ENCODE measurements at regions not wholly inside any gene's neighbourhood (a gene's known extent, or its start where the extent isn't known, plus 50 kb on each side); places are given as distances from the start of the nearest gene placed in this dataset.

DNA sequence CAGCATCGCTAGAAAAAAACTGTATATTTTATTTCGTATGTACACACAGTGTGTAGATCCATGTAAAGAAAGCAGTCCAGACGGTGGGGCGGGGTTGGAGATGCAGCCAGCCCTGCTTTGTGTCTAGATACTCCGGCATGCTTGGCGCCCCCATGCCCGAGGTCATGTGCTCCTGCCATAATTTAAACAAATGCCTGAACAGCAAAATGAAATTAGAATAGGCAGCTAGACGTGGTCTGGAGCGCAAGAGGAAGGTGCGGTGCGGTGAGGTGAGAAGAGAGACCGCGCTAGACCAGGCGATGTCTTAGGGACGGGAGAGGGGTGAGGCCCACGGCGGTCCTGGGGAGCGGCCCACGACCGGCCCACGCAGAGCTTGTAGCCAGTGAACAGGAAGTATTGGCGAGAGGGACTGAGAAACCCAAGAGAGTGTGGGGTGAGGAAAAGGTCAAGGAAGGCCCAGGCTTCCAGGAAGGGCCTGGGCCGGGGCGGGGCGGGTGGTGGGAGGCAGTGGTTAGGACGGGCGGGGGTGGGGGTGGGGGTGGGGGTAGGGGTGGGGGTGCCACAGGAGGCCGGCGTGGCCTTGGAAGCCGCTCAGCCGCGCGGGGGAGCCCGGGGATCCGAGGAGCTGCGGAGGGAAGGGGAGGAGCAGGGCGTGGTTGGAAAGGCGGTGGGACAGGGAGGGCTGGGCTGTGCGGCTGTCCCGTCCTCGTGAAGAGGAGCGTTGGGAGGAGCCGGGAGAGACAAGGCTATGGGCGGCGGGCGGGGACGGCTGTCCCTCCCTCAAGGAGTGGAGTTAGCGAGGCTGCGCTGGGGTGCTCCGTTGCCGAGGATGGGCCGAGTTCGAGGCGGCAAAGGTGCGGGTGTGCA, 254.7 kb upstream of the SGCG start:
- intact Hi-C loops (cut with micrococcal nuclease), result no loop called here
- ChIA-PET CTCF (no interaction called here), RAD21 (ENCODE audit: low non-redundant PET in 1 of 2, low total read pairs in 2 of 2, uncharacterized antibody in 2 of 2, unreplicated experiment in 2 of 2) (no interaction called here), POLR2A (no interaction called here)
- no peaks in the 10 kb centered on the region for H3K9me3 ChIP-seq (ENCODE audit: control insufficient read depth in 1 of 2, insufficient read depth in 1 of 2, low read depth in 1 of 2, low read length in 2 of 2)
- no peak overlapping the region for H3K4me2 ChIP-seq (ENCODE audit: low read length)
- H3K9ac ChIP-seq (ENCODE audit: low read length), result no peak overlapping the region
- no peaks in the 10 kb centered on the region for H3K9me2 ChIP-seq (ENCODE audit: insufficient read depth)
- ATAC-seq, result no peak
- no TSS peak for BruUV-seq (replicated peaks)
- no peak overlapping the region for H2AFZ ChIP-seq (ENCODE audit: low read depth, low read length, poor library complexity, severe bottlenecking)
- no peaks in the 10 kb centered on the region for H3K27me3 ChIP-seq (ENCODE audit: insufficient read depth, low read length)
- TF ChIP-seq SP1 (IDR thresholded peaks at IDR 0.05; ENCODE audit: low read depth) (no peak), EGR1 (IDR thresholded peaks at IDR 0.05; ENCODE audit: low read depth) (no peak), CBX3 (IDR thresholded peaks at IDR 0.05; ENCODE audit: low read depth) (no peak), POLR2AphosphoS5 (IDR thresholded peaks at IDR 0.05; ENCODE audit: low read depth, low read length) (no peak), EZH2 (IDR thresholded peaks at IDR 0.05) (no peak), TCF7L2 (IDR thresholded peaks at IDR 0.05; ENCODE audit: borderline replicate concordance, extremely low read depth, insufficient read depth, insufficient read length) (no peak), POLR2A (IDR thresholded peaks at IDR 0.05; ENCODE audit: borderline replicate concordance, extremely low read depth, insufficient read depth, insufficient read length) (no peak), CEBPB (IDR thresholded peaks at IDR 0.05; ENCODE audit: low read depth) (no peak), ZNF274 (IDR thresholded peaks at IDR 0.05; ENCODE audit: low read depth, low read length) (no peak), EZH2phosphoT487 (IDR thresholded peaks at IDR 0.05; ENCODE audit: borderline replicate concordance) (no peak)
- TF ChIP-seq, protein P1, sequence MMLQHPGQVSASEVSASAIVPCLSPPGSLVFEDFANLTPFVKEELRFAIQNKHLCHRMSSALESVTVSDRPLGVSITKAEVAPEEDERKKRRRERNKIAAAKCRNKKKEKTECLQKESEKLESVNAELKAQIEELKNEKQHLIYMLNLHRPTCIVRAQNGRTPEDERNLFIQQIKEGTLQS (IDR thresholded peaks at IDR 0.05), result no peak
- TF ChIP-seq, protein P2, sequence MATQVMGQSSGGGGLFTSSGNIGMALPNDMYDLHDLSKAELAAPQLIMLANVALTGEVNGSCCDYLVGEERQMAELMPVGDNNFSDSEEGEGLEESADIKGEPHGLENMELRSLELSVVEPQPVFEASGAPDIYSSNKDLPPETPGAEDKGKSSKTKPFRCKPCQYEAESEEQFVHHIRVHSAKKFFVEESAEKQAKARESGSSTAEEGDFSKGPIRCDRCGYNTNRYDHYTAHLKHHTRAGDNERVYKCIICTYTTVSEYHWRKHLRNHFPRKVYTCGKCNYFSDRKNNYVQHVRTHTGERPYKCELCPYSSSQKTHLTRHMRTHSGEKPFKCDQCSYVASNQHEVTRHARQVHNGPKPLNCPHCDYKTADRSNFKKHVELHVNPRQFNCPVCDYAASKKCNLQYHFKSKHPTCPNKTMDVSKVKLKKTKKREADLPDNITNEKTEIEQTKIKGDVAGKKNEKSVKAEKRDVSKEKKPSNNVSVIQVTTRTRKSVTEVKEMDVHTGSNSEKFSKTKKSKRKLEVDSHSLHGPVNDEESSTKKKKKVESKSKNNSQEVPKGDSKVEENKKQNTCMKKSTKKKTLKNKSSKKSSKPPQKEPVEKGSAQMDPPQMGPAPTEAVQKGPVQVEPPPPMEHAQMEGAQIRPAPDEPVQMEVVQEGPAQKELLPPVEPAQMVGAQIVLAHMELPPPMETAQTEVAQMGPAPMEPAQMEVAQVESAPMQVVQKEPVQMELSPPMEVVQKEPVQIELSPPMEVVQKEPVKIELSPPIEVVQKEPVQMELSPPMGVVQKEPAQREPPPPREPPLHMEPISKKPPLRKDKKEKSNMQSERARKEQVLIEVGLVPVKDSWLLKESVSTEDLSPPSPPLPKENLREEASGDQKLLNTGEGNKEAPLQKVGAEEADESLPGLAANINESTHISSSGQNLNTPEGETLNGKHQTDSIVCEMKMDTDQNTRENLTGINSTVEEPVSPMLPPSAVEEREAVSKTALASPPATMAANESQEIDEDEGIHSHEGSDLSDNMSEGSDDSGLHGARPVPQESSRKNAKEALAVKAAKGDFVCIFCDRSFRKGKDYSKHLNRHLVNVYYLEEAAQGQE (IDR thresholded peaks at IDR 0.05; ENCODE audit: low read depth), result no peak
- TF ChIP-seq, protein P3, sequence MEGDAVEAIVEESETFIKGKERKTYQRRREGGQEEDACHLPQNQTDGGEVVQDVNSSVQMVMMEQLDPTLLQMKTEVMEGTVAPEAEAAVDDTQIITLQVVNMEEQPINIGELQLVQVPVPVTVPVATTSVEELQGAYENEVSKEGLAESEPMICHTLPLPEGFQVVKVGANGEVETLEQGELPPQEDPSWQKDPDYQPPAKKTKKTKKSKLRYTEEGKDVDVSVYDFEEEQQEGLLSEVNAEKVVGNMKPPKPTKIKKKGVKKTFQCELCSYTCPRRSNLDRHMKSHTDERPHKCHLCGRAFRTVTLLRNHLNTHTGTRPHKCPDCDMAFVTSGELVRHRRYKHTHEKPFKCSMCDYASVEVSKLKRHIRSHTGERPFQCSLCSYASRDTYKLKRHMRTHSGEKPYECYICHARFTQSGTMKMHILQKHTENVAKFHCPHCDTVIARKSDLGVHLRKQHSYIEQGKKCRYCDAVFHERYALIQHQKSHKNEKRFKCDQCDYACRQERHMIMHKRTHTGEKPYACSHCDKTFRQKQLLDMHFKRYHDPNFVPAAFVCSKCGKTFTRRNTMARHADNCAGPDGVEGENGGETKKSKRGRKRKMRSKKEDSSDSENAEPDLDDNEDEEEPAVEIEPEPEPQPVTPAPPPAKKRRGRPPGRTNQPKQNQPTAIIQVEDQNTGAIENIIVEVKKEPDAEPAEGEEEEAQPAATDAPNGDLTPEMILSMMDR (IDR thresholded peaks at IDR 0.05 in 2 of 3, conservative IDR thresholded peaks at IDR 0.05 in 1 of 3; ENCODE audit: borderline replicate concordance in 1 of 3, insufficient read depth in 1 of 3, low read depth in 2 of 3, low read length in 2 of 3), result no peak
- TF ChIP-seq, protein P4, sequence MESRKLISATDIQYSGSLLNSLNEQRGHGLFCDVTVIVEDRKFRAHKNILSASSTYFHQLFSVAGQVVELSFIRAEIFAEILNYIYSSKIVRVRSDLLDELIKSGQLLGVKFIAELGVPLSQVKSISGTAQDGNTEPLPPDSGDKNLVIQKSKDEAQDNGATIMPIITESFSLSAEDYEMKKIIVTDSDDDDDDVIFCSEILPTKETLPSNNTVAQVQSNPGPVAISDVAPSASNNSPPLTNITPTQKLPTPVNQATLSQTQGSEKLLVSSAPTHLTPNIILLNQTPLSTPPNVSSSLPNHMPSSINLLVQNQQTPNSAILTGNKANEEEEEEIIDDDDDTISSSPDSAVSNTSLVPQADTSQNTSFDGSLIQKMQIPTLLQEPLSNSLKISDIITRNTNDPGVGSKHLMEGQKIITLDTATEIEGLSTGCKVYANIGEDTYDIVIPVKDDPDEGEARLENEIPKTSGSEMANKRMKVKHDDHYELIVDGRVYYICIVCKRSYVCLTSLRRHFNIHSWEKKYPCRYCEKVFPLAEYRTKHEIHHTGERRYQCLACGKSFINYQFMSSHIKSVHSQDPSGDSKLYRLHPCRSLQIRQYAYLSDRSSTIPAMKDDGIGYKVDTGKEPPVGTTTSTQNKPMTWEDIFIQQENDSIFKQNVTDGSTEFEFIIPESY (IDR thresholded peaks at IDR 0.05; ENCODE audit: extremely low read depth, insufficient replicate concordance, low read length), result no peak
- TF ChIP-seq, protein P5, sequence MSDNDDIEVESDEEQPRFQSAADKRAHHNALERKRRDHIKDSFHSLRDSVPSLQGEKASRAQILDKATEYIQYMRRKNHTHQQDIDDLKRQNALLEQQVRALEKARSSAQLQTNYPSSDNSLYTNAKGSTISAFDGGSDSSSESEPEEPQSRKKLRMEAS (IDR thresholded peaks at IDR 0.05), result no peak
- no peak overlapping the region for H3K27ac ChIP-seq (ENCODE audit: low read depth, low read length)
- no peaks in the 10 kb centered on the region for H3K79me2 ChIP-seq (ENCODE audit: insufficient read depth, low read length)
- H3K4me1 ChIP-seq (ENCODE audit: control insufficient read depth in 1 of 2, insufficient read depth in 2 of 2, low read length in 2 of 2), result no peaks in the 10 kb centered on the region
- no peak for DNase-seq (ENCODE audit: low read depth, low spot score)
- H3K4me3 ChIP-seq (replicated peaks in 1 of 2; ENCODE audit: low read depth in 1 of 2, low read length in 2 of 2), result no peak overlapping the region
- no peaks in the 10 kb centered on the region for H4K20me1 ChIP-seq (ENCODE audit: insufficient read depth)
- no peaks in the 10 kb centered on the region for H3K36me3 ChIP-seq (ENCODE audit: control insufficient read depth in 1 of 2, insufficient read depth in 2 of 2, low read length in 2 of 2)

Data from HCT116 (cell line).